ENCODE measurements at regions not wholly inside any gene's neighbourhood (a gene's known extent, or its start where the extent isn't known, plus 50 kb on each side); places are given as distances from the start of the nearest gene placed in this dataset.
"Not testable (repeated sequence)": the region's sequence is repeated elsewhere in the genome, so short reads cannot be mapped to it uniquely, and the experiment has no call there.

DNA sequence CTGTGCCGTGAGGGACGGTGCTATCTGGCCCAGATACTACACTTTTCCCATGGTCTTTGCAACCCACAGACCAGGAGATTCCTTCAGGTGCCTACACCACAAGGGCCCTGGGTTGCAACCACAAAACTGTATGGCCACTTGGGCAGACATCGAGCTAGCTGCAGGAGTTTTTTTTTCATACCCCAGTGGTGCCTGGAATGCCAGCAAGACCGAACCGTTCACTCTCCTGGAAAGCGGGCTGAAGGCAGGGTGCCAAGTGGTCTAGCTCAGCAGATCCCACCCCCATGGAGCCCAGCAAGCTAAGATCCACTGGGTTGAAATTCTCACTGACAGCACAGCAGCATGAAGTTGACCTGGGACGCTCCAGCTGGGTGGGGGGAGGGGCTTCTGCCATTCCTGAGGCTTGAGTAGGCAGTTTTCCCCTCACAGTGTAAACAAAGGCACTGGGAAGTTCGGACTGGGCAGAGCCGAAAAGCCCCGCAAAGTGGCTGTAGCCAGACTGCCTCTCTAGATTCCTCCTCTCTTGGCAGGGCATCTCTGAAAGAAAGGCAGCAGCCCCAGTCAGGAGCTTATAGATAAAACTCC lies 638.9 kb downstream of the SLC16A7 start:
- TF ChIP-seq, protein P1, sequence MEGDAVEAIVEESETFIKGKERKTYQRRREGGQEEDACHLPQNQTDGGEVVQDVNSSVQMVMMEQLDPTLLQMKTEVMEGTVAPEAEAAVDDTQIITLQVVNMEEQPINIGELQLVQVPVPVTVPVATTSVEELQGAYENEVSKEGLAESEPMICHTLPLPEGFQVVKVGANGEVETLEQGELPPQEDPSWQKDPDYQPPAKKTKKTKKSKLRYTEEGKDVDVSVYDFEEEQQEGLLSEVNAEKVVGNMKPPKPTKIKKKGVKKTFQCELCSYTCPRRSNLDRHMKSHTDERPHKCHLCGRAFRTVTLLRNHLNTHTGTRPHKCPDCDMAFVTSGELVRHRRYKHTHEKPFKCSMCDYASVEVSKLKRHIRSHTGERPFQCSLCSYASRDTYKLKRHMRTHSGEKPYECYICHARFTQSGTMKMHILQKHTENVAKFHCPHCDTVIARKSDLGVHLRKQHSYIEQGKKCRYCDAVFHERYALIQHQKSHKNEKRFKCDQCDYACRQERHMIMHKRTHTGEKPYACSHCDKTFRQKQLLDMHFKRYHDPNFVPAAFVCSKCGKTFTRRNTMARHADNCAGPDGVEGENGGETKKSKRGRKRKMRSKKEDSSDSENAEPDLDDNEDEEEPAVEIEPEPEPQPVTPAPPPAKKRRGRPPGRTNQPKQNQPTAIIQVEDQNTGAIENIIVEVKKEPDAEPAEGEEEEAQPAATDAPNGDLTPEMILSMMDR (IDR thresholded peaks at IDR 0.05), result not testable (repeated sequence)
- not testable (repeated sequence) for TF ChIP-seq POLR2AphosphoS5, EP300, POLR2A (IDR thresholded peaks at IDR 0.05)
